IMR-90 (cell line): ENCODE measurements at regions not wholly inside any gene's neighbourhood (a gene's known extent, or its start where the extent isn't known, plus 50 kb on each side); places are given as distances from the start of the nearest gene placed in this dataset.

Experiments
- ATAC-seq: fragments of 200-7000 bp; cut with Tn5 transposase; 2 replicates; pipeline ENCODE4 v1.9.1; 2020; ENCODE audit warnings: low read depth, mild to moderate bottlenecking, moderate library complexity
- BruUV-seq: library from RNA; stranded (reverse); fragments of 400-500 nt; replicated peaks from 2 replicates; lab custom pipeline; 2021; lab: Mats Ljungman, UMichigan
- CTCF ChIA-PET: fragments of 300-600 bp; formaldehyde crosslinking; extraction: SDS; loops from one replicate; lab custom pipeline; 2021; ENCODE audit warnings: antibody characterized with exemption; lab: Yijun Ruan, JAX
- POLR2A ChIA-PET: fragments of 300-600 bp; sonication (Branson Sonifier 250); formaldehyde crosslinking; loops from one replicate; lab custom pipeline; 2022; ENCODE audit warnings: antibody characterized with exemption; ENCODE audit not compliant: unreplicated experiment; lab: Charles Lee
- DNase-seq: peaks from one replicate; pipeline ENCODE4 v3.0.0; 2013
- H2AFZ ChIP-seq: replicated peaks from 2 replicates; pipeline ENCODE3; 2013; ENCODE audit warnings: low read length, mild to moderate bottlenecking; ENCODE audit not compliant: poor library complexity
- H2AK5ac ChIP-seq: 2 replicates; pipeline ENCODE4 v1.6.1; 2013; ENCODE audit warnings: low read depth, low read length, inconsistent platforms
- H2AK9ac ChIP-seq: replicated peaks from 2 replicates; pipeline ENCODE3; 2013; ENCODE audit warnings: mild to moderate bottlenecking, low read depth, low read length, moderate library complexity; ENCODE audit not compliant: poor library complexity
- H2BK120ac ChIP-seq: 2 replicates; pipeline ENCODE4 v1.6.1; 2013; ENCODE audit warnings: low read depth, low read length, inconsistent platforms
- H2BK15ac ChIP-seq: 3 replicates; pipeline ENCODE4 v1.6.1; 2013; ENCODE audit warnings: low read depth, low read length, inconsistent platforms
- H2BK20ac ChIP-seq: 2 replicates; pipeline ENCODE4 v1.6.1; 2013; ENCODE audit warnings: low read depth, mild to moderate bottlenecking, inconsistent platforms, low read length, moderate library complexity
- H2BK5ac ChIP-seq: 2 replicates; pipeline ENCODE4 v1.6.1; 2013; ENCODE audit warnings: mild to moderate bottlenecking, low read depth, low read length, inconsistent platforms; ENCODE audit not compliant: poor library complexity, severe bottlenecking
- H3K14ac ChIP-seq: replicated peaks from 2 replicates; pipeline ENCODE4 v1.6.1; 2013; ENCODE audit warnings: low read depth, low read length, inconsistent platforms
- H3K18ac ChIP-seq: 2 replicates; pipeline ENCODE4 v1.6.1; 2013; ENCODE audit warnings: low read depth, low read length, control low read depth
- H3K23ac ChIP-seq: 2 replicates; pipeline ENCODE4 v1.6.1; 2013; ENCODE audit warnings: low read depth, low read length, inconsistent platforms
- H3K27ac ChIP-seq: 2 replicates; pipeline ENCODE4 v1.5.1; 2013; ENCODE audit warnings: mild to moderate bottlenecking, control low read depth, low read length; ENCODE audit not compliant: insufficient read depth
- H3K27me3 ChIP-seq: 2 replicates; pipeline ENCODE4 v1.6.1; 2013; ENCODE audit warnings: low read length; ENCODE audit not compliant: control insufficient read depth, insufficient read depth
- H3K36me3 ChIP-seq: 2 replicates; pipeline ENCODE4 v1.6.1; 2013; ENCODE audit warnings: low read length, mixed read lengths; ENCODE audit not compliant: control insufficient read depth, insufficient read depth
- H3K4ac ChIP-seq: 2 replicates; pipeline ENCODE4 v1.6.1; 2013; ENCODE audit warnings: low read depth, low read length, inconsistent platforms
- H3K4me1 ChIP-seq: 2 replicates; pipeline ENCODE4 v1.6.1; 2013; ENCODE audit warnings: low read length, mixed read lengths; ENCODE audit not compliant: control insufficient read depth, insufficient read depth
- H3K4me2 ChIP-seq: 2 replicates; pipeline ENCODE4 v1.6.1; 2013; ENCODE audit warnings: low read depth, mild to moderate bottlenecking, control low read depth, low read length, moderate library complexity
- H3K4me3 ChIP-seq: 2 replicates; pipeline ENCODE4 v1.5.1; 2013; ENCODE audit warnings: low read depth, mild to moderate bottlenecking, control low read depth, low read length, moderate library complexity; ENCODE audit not compliant: insufficient read depth
- H3K56ac ChIP-seq: 2 replicates; pipeline ENCODE4 v1.6.1; 2013; ENCODE audit warnings: low read length, inconsistent platforms; ENCODE audit not compliant: insufficient read depth; ENCODE audit errors: extremely low read depth
- H3K79me1 ChIP-seq, 2 experiments: 2 replicates each; pipeline ENCODE4 v1.6.1; 2013; ENCODE audit warnings: low read length in 2 of 2, inconsistent platforms in 1 of 2, low read depth in 1 of 2
- H3K9ac ChIP-seq: 2 replicates; pipeline ENCODE4 v1.6.1; 2013; ENCODE audit warnings: low read depth, low read length, control low read depth
- H3K9me1 ChIP-seq: 2 replicates; pipeline ENCODE4 v1.6.1; 2013; ENCODE audit warnings: low read length, inconsistent platforms; ENCODE audit not compliant: insufficient read depth
- H3K9me3 ChIP-seq: 2 replicates; pipeline ENCODE4 v1.6.1; 2013; ENCODE audit warnings: low read length; ENCODE audit not compliant: control insufficient read depth, insufficient read depth
- H4K20me1 ChIP-seq: 2 replicates; pipeline ENCODE4 v1.6.1; 2013; ENCODE audit warnings: low read length, inconsistent platforms; ENCODE audit not compliant: insufficient read depth
- H4K5ac ChIP-seq: 2 replicates; pipeline ENCODE4 v1.6.1; 2013; ENCODE audit warnings: mild to moderate bottlenecking, low read depth, low read length, control low read depth
- H4K8ac ChIP-seq, 2 experiments: 2 replicates each; pipeline ENCODE4 v1.6.1; 2013; ENCODE audit warnings: low read depth in 2 of 2, low read length in 2 of 2, control low read depth in 1 of 2, inconsistent platforms in 1 of 2
- H4K91ac ChIP-seq: 2 replicates; pipeline ENCODE4 v1.6.1; 2013; ENCODE audit warnings: low read depth, low read length, inconsistent platforms; ENCODE audit not compliant: insufficient read depth
- CEBPB ChIP-seq: IDR thresholded peaks from 2 replicates; pipeline ENCODE4 v1.6.1; 2012; ENCODE audit warnings: low read depth, low read length, improper control_type of control experiment
- CHD1 ChIP-seq: IDR thresholded peaks from 2 replicates; pipeline ENCODE4 v1.6.1; 2012; ENCODE audit warnings: low read depth, low read length, improper control_type of control experiment
- CTCF ChIP-seq: conservative IDR thresholded peaks from 2 replicates; pipeline ENCODE4 v1.5.1; 2012; ENCODE audit warnings: mild to moderate bottlenecking, low read depth, low read length, improper control_type of control experiment
- ELK1 ChIP-seq: fragments of 150-350 bp; IDR thresholded peaks from 2 replicates; pipeline ENCODE4 v1.6.1; 2016; ENCODE audit warnings: low read depth, mild to moderate bottlenecking, low read length, moderate library complexity, borderline replicate concordance
- FOS ChIP-seq: fragments of 150-350 bp; IDR thresholded peaks from 2 replicates; pipeline ENCODE4 v1.6.1; 2016; ENCODE audit warnings: low read depth, low read length
- MAZ ChIP-seq: IDR thresholded peaks from 2 replicates; pipeline ENCODE4 v1.6.1; 2012; ENCODE audit warnings: low read depth, mild to moderate bottlenecking, low read length, improper control_type of control experiment, moderate library complexity, borderline replicate concordance
- MXI1 ChIP-seq: IDR thresholded peaks from 2 replicates; pipeline ENCODE4 v1.6.1; 2012; ENCODE audit warnings: low read depth, mild to moderate bottlenecking, low read length, moderate library complexity, borderline replicate concordance
- WGBS, 2 experiments: methylation state at CpG; one replicate each; pipeline versions ENCODE4 v1.1.5 to v1.1.7; 2013; ENCODE audit warnings: missing lambda C conversion rate in 2 of 2; ENCODE audit not compliant: insufficient read length in 1 of 2; ENCODE audit errors: extremely low coverage in 2 of 2; 5-methylcytosine and 5-hydroxymethylcytosine counted together
- dilution Hi-C: fragments of 300-500 bp; cut with HindIII; formaldehyde crosslinking; loops from one replicate; pipeline ENCODE4 v1.14.3; 2018; ENCODE audit warnings: low sequenced_read_pairs; ENCODE audit not compliant: unreplicated experiment
- in situ Hi-C: fragments of 300-500 bp; cut with MboI; formaldehyde crosslinking; loops from 3 replicates; pipeline ENCODE4 v1.14.3; 2019; ENCODE audit warnings: low sequenced_read_pairs, inconsistent platforms, mixed read lengths
- intact Hi-C: fragments of 100-400 bp; cut with micrococcal nuclease; formaldehyde crosslinking; loops from 2 replicates; pipeline ENCODE4 v1.10.0; 2022

GRCh38 chr7:53326634-53327033, 291.2 kb downstream of the POM121L12 start:
- TF ChIP-seq FOS, result no peak
- TF ChIP-seq MXI1, result no peak
- no peak for TF ChIP-seq CHD1
- TF ChIP-seq MAZ, result no peak
- no peak for TF ChIP-seq ELK1
- TF ChIP-seq CEBPB, result no peak
- TF ChIP-seq CTCF, result no peak
- H4K91ac ChIP-seq, result no peak overlapping the region
- dilution Hi-C loops (no loop called here), in situ Hi-C loops (no loop called here), intact Hi-C loops (no loop called here)
- H4K5ac ChIP-seq, result no peak overlapping the region
- H3K27ac ChIP-seq, result no peak overlapping the region
- no peak overlapping the region for H3K4ac ChIP-seq
- DNase-seq, result no peak
- no TSS peak for BruUV-seq
- no peak overlapping the region for H2AK5ac ChIP-seq
- H3K9me1 ChIP-seq, result no peaks in the 10 kb centered on the region
- no peak overlapping the region for H2BK5ac ChIP-seq
- no peaks in the 10 kb centered on the region for H3K4me1 ChIP-seq
- H2AK9ac ChIP-seq, result no peak overlapping the region
- peaks cover 4% of the 10 kb centered on the region; the same call in 1 of the 2 replicates for H3K9me3 ChIP-seq
- no peak overlapping the region for H3K18ac ChIP-seq
- H2BK120ac ChIP-seq, result no peak overlapping the region
- no peak overlapping the region for H3K23ac ChIP-seq
- H2BK15ac ChIP-seq, result no peak overlapping the region
- no peak overlapping the region for H4K8ac ChIP-seq
- H3K4me3 ChIP-seq, result no peak overlapping the region
- no peaks in the 10 kb centered on the region for H3K27me3 ChIP-seq
- no peak overlapping the region for H3K4me2 ChIP-seq
- H3K14ac ChIP-seq, result no peak overlapping the region
- H3K36me3 ChIP-seq, result no peaks in the 10 kb centered on the region
- no peaks in the 10 kb centered on the region for H3K79me1 ChIP-seq
- CTCF ChIA-PET, result no interaction called here
- no peak overlapping the region for H3K9ac ChIP-seq
- no peak for ATAC-seq
- no peak overlapping the region for H2BK20ac ChIP-seq
- POLR2A ChIA-PET, result no interaction called here
- WGBS, 2 experiments, result 60% methylated on average over 1 of the region's 6 CpGs; no CpG with 5 or more reads in 1 of the 2 experiments
- no peak overlapping the region for H3K56ac ChIP-seq
- no peaks in the 10 kb centered on the region for H4K20me1 ChIP-seq
- H2AFZ ChIP-seq, result no peak overlapping the region
